HepG2 (cell line): ENCODE measurements at regions not wholly inside any gene's neighbourhood (a gene's known extent, or its start where the extent isn't known, plus 50 kb on each side); places are given as distances from the start of the nearest gene placed in this dataset.

Experiments used
- BHLHE40 ChIP-seq: IDR thresholded peaks from 2 replicates; pipeline ENCODE4 v1.6.1; 2011; ENCODE audit warnings: low read length, improper control_type of control experiment
- CHD2 ChIP-seq: IDR thresholded peaks from 2 replicates; pipeline ENCODE4 v1.6.1; 2011; ENCODE audit warnings: low read depth, low read length, improper control_type of control experiment
- FOXM1 ChIP-seq: sonication (generic); formaldehyde crosslinking; IDR thresholded peaks from 2 replicates; pipeline ENCODE4 v1.5.0; 2020; ENCODE audit warnings: missing genetic modification reagents
- GABPB1 ChIP-seq: IDR thresholded peaks from 2 replicates; pipeline ENCODE4 v1.6.1; 2016; ENCODE audit warnings: mild to moderate bottlenecking, missing genetic modification reagents, moderate library complexity, missing compliant biosample characterization
- IRF2 ChIP-seq: IDR thresholded peaks from 2 replicates; pipeline ENCODE4 v1.6.1; 2018; ENCODE audit warnings: missing genetic modification reagents, missing compliant biosample characterization
- MBD4 ChIP-seq: IDR thresholded peaks from 2 replicates; pipeline ENCODE4 v1.6.1; 2012; ENCODE audit warnings: low read length, inconsistent platforms, borderline replicate concordance
- POLR2AphosphoS2 ChIP-seq: IDR thresholded peaks from 2 replicates; pipeline ENCODE4 v1.6.1; 2011; ENCODE audit warnings: low read depth, low read length, improper control_type of control experiment
- RFX1 ChIP-seq: fragments of 450-650 bp; IDR thresholded peaks from 2 replicates; pipeline ENCODE4 v1.6.1; 2017
- YY1 ChIP-seq: IDR thresholded peaks from 2 replicates; pipeline ENCODE4 v1.6.1; 2011; ENCODE audit warnings: low read length, low read depth, moderate library complexity, mild to moderate bottlenecking; ENCODE audit not compliant: insufficient read depth, insufficient replicate concordance
- ZBTB20 ChIP-seq: sonication (generic); formaldehyde crosslinking; IDR thresholded peaks from 2 replicates; pipeline ENCODE4 v1.8.1; 2023; ENCODE audit warnings: missing genetic modification reagents, low read depth, mild to moderate bottlenecking, borderline replicate concordance
- ZFP1 ChIP-seq: IDR thresholded peaks from 2 replicates; pipeline ENCODE4 v1.6.1; 2016
- TF ChIP-seq, protein P1 (sequence below): IDR thresholded peaks from 2 replicates; pipeline ENCODE4 v1.6.1; 2012; ENCODE audit warnings: low read depth, low read length, improper control_type of control experiment
- TF ChIP-seq, protein P2 (sequence below): sonication (generic); formaldehyde crosslinking; IDR thresholded peaks from 2 replicates; pipeline ENCODE4 v1.5.0; 2020; ENCODE audit warnings: mild to moderate bottlenecking, missing genetic modification reagents, moderate library complexity

- no peak for TF ChIP-seq RFX1
- no peak for TF ChIP-seq ZBTB20 (CRISPR knock-in tag)
- no peak for TF ChIP-seq POLR2AphosphoS2
- no peak for TF ChIP-seq MBD4
- no peak for TF ChIP-seq YY1
- TF ChIP-seq, protein P1, sequence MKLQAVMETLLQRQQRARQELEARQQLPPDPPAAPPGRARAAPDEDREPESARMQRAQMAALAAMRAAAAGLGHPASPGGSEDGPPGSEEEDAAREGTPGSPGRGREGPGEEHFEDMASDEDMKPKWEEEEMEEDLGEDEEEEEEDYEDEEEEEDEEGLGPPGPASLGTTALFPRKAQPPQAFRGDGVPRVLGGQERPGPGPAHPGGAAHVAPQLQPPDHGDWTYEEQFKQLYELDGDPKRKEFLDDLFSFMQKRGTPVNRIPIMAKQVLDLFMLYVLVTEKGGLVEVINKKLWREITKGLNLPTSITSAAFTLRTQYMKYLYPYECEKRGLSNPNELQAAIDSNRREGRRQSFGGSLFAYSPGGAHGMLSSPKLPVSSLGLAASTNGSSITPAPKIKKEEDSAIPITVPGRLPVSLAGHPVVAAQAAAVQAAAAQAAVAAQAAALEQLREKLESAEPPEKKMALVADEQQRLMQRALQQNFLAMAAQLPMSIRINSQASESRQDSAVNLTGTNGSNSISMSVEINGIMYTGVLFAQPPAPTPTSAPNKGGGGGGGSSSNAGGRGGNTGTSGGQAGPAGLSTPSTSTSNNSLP: no peak
- TF ChIP-seq IRF2: no peak
- no peak for TF ChIP-seq ZFP1 (CRISPR knock-in tag)
- TF ChIP-seq, protein P2, sequence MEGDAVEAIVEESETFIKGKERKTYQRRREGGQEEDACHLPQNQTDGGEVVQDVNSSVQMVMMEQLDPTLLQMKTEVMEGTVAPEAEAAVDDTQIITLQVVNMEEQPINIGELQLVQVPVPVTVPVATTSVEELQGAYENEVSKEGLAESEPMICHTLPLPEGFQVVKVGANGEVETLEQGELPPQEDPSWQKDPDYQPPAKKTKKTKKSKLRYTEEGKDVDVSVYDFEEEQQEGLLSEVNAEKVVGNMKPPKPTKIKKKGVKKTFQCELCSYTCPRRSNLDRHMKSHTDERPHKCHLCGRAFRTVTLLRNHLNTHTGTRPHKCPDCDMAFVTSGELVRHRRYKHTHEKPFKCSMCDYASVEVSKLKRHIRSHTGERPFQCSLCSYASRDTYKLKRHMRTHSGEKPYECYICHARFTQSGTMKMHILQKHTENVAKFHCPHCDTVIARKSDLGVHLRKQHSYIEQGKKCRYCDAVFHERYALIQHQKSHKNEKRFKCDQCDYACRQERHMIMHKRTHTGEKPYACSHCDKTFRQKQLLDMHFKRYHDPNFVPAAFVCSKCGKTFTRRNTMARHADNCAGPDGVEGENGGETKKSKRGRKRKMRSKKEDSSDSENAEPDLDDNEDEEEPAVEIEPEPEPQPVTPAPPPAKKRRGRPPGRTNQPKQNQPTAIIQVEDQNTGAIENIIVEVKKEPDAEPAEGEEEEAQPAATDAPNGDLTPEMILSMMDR: no peak
- TF ChIP-seq CHD2: no peak
- TF ChIP-seq BHLHE40: no peak
- no peak for TF ChIP-seq FOXM1 (CRISPR knock-in tag)
- no peak for TF ChIP-seq GABPB1 (CRISPR knock-in tag)
Observed at GRCh38 chr7:56483153-56483552, 366.9 kb upstream of the NUPR2 start.
